OCI-LY1 (cell line): ENCODE measurements at regions not wholly inside any gene's neighbourhood (a gene's known extent, or its start where the extent isn't known, plus 50 kb on each side); places are given as distances from the start of the nearest gene placed in this dataset.

ENCODE experiments used
- H2AFZ ChIP-seq: fragments of 200-600 bp; sonication (generic), shearing (Covaris generic); 2 replicates; pipeline ENCODE4 v1.6.0; 2014; ENCODE audit warnings: antibody characterized with exemption, mild to moderate bottlenecking, low read length
- H3F3A ChIP-seq: fragments of 200-600 bp; sonication (generic), shearing (Covaris generic); 2 replicates; pipeline ENCODE4 v1.6.0; 2014; ENCODE audit warnings: mild to moderate bottlenecking, antibody characterized with exemption, low read length, moderate library complexity; ENCODE audit not compliant: insufficient read depth
- H3K27ac ChIP-seq: fragments of 200-600 bp; sonication (generic); 2 replicates; pipeline ENCODE4 v1.5.1; 2014; ENCODE audit warnings: low read length, mixed run types, mild to moderate bottlenecking, low read depth; ENCODE audit not compliant: poor library complexity, severe bottlenecking
- H3K27me3 ChIP-seq: fragments of 200-600 bp; sonication (generic); 2 replicates; pipeline ENCODE4 v1.6.0; 2014; ENCODE audit warnings: antibody characterized with exemption, mild to moderate bottlenecking, low read length, moderate library complexity; ENCODE audit not compliant: insufficient read depth
- H3K36me3 ChIP-seq: fragments of 200-600 bp; sonication (generic); 2 replicates; pipeline ENCODE4 v1.6.1; 2014; ENCODE audit warnings: mild to moderate bottlenecking, antibody characterized with exemption, low read length, moderate library complexity, mixed read lengths; ENCODE audit not compliant: insufficient read depth
- H3K4me1 ChIP-seq: fragments of 200-600 bp; sonication (generic); 2 replicates; pipeline ENCODE4 v1.5.1; 2014; ENCODE audit warnings: mild to moderate bottlenecking, low read length, moderate library complexity; ENCODE audit not compliant: insufficient read depth, severe bottlenecking
- H3K4me2 ChIP-seq: fragments of 200-600 bp; sonication (generic), shearing (Covaris generic); 2 replicates; pipeline ENCODE4 v1.6.1; 2014; ENCODE audit warnings: low read length
- H3K4me3 ChIP-seq: fragments of 200-600 bp; sonication (generic); 2 replicates; pipeline ENCODE4 v1.5.1; 2014; ENCODE audit warnings: low read length, low read depth, mild to moderate bottlenecking, mixed read lengths; ENCODE audit not compliant: poor library complexity, severe bottlenecking
- H3K79me2 ChIP-seq: fragments of 200-600 bp; shearing (Covaris generic); 2 replicates; pipeline ENCODE4 v1.6.1; 2016; ENCODE audit warnings: mixed run types, low read length, mixed read lengths; ENCODE audit not compliant: insufficient read depth
- H3K9ac ChIP-seq: fragments of 200-600 bp; sonication (generic), shearing (Covaris generic); 2 replicates; pipeline ENCODE4 v1.6.1; 2014; ENCODE audit warnings: mild to moderate bottlenecking, low read length, mixed read lengths
- H3K9me2 ChIP-seq: fragments of 200-600 bp; sonication (generic), shearing (Covaris generic); 2 replicates; pipeline ENCODE4 v1.6.1; 2014; ENCODE audit warnings: low read depth, mild to moderate bottlenecking, low read length, mixed read lengths
- H3K9me3 ChIP-seq: fragments of 200-600 bp; shearing (Covaris generic); 2 replicates; pipeline ENCODE4 v1.6.1; 2014; ENCODE audit warnings: low read length, mixed read lengths
- H4K20me1 ChIP-seq: fragments of 200-600 bp; sonication (generic), shearing (Covaris generic); 2 replicates; pipeline ENCODE4 v1.6.0; 2016; ENCODE audit warnings: mild to moderate bottlenecking, low read length; ENCODE audit not compliant: insufficient read depth
- EZH2 ChIP-seq: fragments of 200-600 bp; sonication (generic), shearing (Covaris generic); IDR thresholded peaks from 2 replicates; pipeline ENCODE4 v1.8.0; 2017; ENCODE audit warnings: borderline replicate concordance, mixed run types, mild to moderate bottlenecking, antibody characterized with exemption, low read length, moderate library complexity, mixed read lengths
- TF ChIP-seq, protein P1 (sequence below): fragments of 200-600 bp; sonication (generic), shearing (Covaris generic); IDR thresholded peaks from 2 replicates; pipeline ENCODE4 v1.5.1; 2017; ENCODE audit warnings: mild to moderate bottlenecking, antibody characterized with exemption, low read length, moderate library complexity, mixed read lengths

DNA sequence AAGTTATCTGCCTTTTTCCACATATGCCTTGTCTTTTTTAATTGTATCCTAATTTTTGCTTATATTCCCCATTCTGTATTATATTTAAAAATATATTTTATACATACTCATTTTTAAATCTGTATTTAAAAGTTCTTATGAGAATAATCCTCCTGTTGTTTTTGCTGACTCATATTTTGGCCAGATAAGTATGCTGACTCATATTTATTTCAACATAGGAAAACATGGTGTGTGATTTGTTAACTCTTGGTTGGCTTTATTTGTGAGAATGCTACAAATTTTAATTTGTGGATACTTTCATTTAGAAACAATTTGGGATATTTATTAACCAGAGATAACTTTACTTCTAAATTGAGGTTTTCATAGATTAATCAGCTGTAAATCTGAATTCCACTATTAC lies 587.7 kb downstream of the CPS1 start:
- Histone ChIP-seq H4K20me1 (no peaks in the 10 kb centered on the region), H3F3A (no peaks in the 10 kb centered on the region), H2AFZ (no peak overlapping the region), H3K9me2 (no peaks in the 10 kb centered on the region), H3K27ac (no peak overlapping the region), H3K36me3 (no peaks in the 10 kb centered on the region), H3K79me2 (no peaks in the 10 kb centered on the region), H3K9ac (no peak overlapping the region), H3K4me1 (no peaks in the 10 kb centered on the region), H3K4me3 (no peak overlapping the region), H3K9me3 (0 out of 2 replicates have a peak, but pooled peaks cover 3% of the 10 kb centered on the region), H3K27me3 (no peaks in the 10 kb centered on the region), H3K4me2 (no peak overlapping the region)
- TF ChIP-seq, protein P1, sequence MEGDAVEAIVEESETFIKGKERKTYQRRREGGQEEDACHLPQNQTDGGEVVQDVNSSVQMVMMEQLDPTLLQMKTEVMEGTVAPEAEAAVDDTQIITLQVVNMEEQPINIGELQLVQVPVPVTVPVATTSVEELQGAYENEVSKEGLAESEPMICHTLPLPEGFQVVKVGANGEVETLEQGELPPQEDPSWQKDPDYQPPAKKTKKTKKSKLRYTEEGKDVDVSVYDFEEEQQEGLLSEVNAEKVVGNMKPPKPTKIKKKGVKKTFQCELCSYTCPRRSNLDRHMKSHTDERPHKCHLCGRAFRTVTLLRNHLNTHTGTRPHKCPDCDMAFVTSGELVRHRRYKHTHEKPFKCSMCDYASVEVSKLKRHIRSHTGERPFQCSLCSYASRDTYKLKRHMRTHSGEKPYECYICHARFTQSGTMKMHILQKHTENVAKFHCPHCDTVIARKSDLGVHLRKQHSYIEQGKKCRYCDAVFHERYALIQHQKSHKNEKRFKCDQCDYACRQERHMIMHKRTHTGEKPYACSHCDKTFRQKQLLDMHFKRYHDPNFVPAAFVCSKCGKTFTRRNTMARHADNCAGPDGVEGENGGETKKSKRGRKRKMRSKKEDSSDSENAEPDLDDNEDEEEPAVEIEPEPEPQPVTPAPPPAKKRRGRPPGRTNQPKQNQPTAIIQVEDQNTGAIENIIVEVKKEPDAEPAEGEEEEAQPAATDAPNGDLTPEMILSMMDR = no peak
- no peak for TF ChIP-seq EZH2

DNA sequence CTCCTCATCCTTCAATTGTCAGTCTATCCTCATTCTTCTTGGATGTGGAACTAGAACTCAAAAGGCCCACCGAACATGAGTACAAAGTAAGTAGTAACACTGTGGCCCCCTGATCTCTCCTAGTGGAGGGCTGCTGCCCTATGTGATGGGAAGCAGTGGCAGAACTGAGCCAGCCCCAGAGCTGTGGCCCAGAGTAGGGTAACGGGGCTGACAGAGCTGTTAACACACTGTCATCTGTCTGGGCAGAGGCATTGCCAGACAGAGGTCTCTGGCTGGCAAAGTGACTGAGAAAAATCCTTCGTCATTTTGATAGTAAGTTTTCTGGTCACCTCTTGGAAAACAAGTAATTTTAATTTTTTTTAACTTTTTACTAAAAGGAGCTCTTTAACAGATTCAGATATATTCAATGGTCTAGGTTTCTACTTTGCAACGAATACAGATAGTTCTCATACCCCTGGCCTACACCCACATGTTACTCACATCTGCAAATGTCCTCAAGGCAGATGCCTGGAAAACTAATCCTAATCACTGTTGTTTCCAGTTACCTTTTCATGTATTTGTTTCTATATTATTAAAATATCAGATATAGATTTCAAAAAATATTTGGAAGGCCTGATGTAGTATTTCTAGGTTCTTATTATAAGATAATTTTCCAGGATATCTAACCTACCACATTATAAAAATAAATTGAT lies 588.7 kb downstream of the CPS1 start:
- no peaks in the 10 kb centered on the region for H3K9me2 ChIP-seq
- no peak overlapping the region for H3K9ac ChIP-seq
- no peak overlapping the region for H2AFZ ChIP-seq
- H4K20me1 ChIP-seq = no peaks in the 10 kb centered on the region
- H3K27ac ChIP-seq = no peak overlapping the region
- no peak overlapping the region for H3K4me3 ChIP-seq
- no peaks in the 10 kb centered on the region for H3K36me3 ChIP-seq
- no peaks in the 10 kb centered on the region for H3F3A ChIP-seq
- H3K4me2 ChIP-seq = no peak overlapping the region
- H3K27me3 ChIP-seq = no peaks in the 10 kb centered on the region
- no peaks in the 10 kb centered on the region for H3K4me1 ChIP-seq
- H3K79me2 ChIP-seq = no peaks in the 10 kb centered on the region
- 0 out of 2 replicates have a peak, but pooled peaks cover 3% of the 10 kb centered on the region for H3K9me3 ChIP-seq
- TF ChIP-seq, protein P1 = no peak

DNA sequence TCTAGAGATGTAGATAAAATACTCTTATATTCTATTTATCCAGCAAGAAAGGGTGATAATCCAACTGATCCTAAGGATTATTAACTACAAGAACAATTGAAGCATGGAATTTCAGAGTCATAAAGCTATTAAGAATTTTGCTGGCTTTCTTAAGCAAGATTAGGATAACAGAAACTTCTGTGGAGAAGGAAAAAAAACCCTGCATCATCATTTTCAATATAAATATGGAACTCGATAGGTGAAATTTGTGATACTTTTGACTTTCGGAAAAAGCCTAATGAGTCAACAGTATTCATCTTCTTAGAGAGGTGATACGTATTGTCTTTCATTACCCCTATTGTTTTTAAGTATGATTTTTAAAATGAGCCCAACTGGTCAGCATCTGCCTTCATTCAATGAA lies 593.3 kb downstream of the CPS1 start:
- Histone ChIP-seq H3K9ac (no peak overlapping the region), H3K4me3 (no peak overlapping the region), H3K36me3 (no peaks in the 10 kb centered on the region), H2AFZ (no peak overlapping the region), H3K4me2 (no peak overlapping the region), H3K4me1 (no peaks in the 10 kb centered on the region), H3K9me3 (0 out of 2 replicates have a peak, but pooled peaks cover 3% of the 10 kb centered on the region), H3K9me2 (no peaks in the 10 kb centered on the region), H3F3A (no peaks in the 10 kb centered on the region), H3K27me3 (no peaks in the 10 kb centered on the region), H3K79me2 (no peaks in the 10 kb centered on the region), H3K27ac (no peak overlapping the region), H4K20me1 (no peaks in the 10 kb centered on the region)
- TF ChIP-seq, protein P1 = no peak
- TF ChIP-seq EZH2 = no peak
